HepG2 (cell line): ENCODE measurements at regions not wholly inside any gene's neighbourhood (a gene's known extent, or its start where the extent isn't known, plus 50 kb on each side); places are given as distances from the start of the nearest gene placed in this dataset.

Source experiments
- ATAC-seq: fragments of 200-7000 bp; cut with Tn5 transposase; 3 replicates; pipeline ENCODE4 v1.9.1; 2020; ENCODE audit warnings: mild to moderate bottlenecking, moderate library complexity
- BruUV-seq: library from RNA; stranded (reverse); fragments of 400-500 nt; replicated peaks from 2 replicates; lab custom pipeline; 2021; lab: Mats Ljungman, UMichigan
- CTCF ChIA-PET: fragments of 300-600 bp; formaldehyde crosslinking; extraction: SDS; loops from one replicate; lab custom pipeline; 2021; ENCODE audit warnings: low total read pairs, inconsistent platforms, low intra/inter-chr PET ratio; lab: Yijun Ruan, JAX
- POLR2A ChIA-PET: fragments of 350-600 bp; sonication (Branson Sonifier 250); formaldehyde crosslinking; loops from one replicate; lab custom pipeline; 2020; ENCODE audit warnings: antibody characterized with exemption, inconsistent platforms; lab: Yijun Ruan, JAX
- DNase-seq: peaks from one replicate; pipeline ENCODE4 v3.0.0-alpha.2; 2015; ENCODE audit warnings: low spot score
- FAIRE-seq: peaks from 3 replicates; lab custom pipeline; 2011; peaks lifted over from hg19 to GRCh38; lab: Jason Lieb, UNC
- H2AFZ ChIP-seq: one replicate; pipeline ENCODE4 v1.6.1; 2011; ENCODE audit warnings: low read length, inconsistent platforms
- H3K27ac ChIP-seq: fragments of 300-600 bp; 3 replicates; pipeline ENCODE4 v1.8.0; 2011; ENCODE audit warnings: mixed run types, mild to moderate bottlenecking, mixed read lengths, low read length, inconsistent platforms; ENCODE audit not compliant: insufficient read depth; ENCODE audit errors: extremely low read length
- H3K27me3 ChIP-seq, 2 experiments: fragments of 200-600 bp in 1 of 2; 2 replicates in 1 of 2; 3 replicates in 1 of 2; pipeline versions ENCODE4 v1.6.0 to v1.8.0; 2011; ENCODE audit warnings: low read length in 2 of 2, mild to moderate bottlenecking in 2 of 2, moderate library complexity in 2 of 2, inconsistent platforms in 1 of 2; ENCODE audit not compliant: insufficient read depth in 2 of 2, control insufficient read depth in 1 of 2
- H3K36me3 ChIP-seq, 2 experiments: fragments of 200-600 bp in 1 of 2; replicated peaks in 1 of 2; 2 replicates in 1 of 2; 3 replicates in 1 of 2; pipeline versions ENCODE4 v1.5.1 to v1.8.0; 2011; ENCODE audit warnings: low read length in 2 of 2, inconsistent platforms in 1 of 2; ENCODE audit not compliant: insufficient read depth in 2 of 2, control insufficient read depth in 1 of 2
- H3K4me1 ChIP-seq: 2 replicates; pipeline ENCODE4 v1.5.1; 2012; ENCODE audit warnings: low read length, inconsistent platforms; ENCODE audit not compliant: insufficient read depth
- H3K4me2 ChIP-seq: 2 replicates; pipeline ENCODE4 v1.6.0; 2011; ENCODE audit warnings: low read depth, low read length, inconsistent platforms
- H3K4me3 ChIP-seq, 3 experiments: fragments of 200-600 bp in 1 of 3; sonication (generic), shearing (Covaris generic) in 1 of 3; replicated peaks in 1 of 3; 2 replicates each; pipeline ENCODE4 v1.5.1; 2011 to 2016; ENCODE audit warnings: low read length in 3 of 3, inconsistent platforms in 2 of 3, low read depth in 2 of 3, mild to moderate bottlenecking in 2 of 3, control low read depth in 1 of 3, mixed read lengths in 1 of 3; ENCODE audit not compliant: insufficient read depth in 1 of 3
- H3K79me2 ChIP-seq: one replicate; pipeline ENCODE4 v1.6.1; 2011; ENCODE audit warnings: low read length, inconsistent platforms; ENCODE audit not compliant: insufficient read depth
- H3K9ac ChIP-seq: 2 replicates; pipeline ENCODE4 v1.6.0; 2011; ENCODE audit warnings: mild to moderate bottlenecking, low read depth, low read length, inconsistent platforms; ENCODE audit not compliant: insufficient read depth
- H3K9me3 ChIP-seq: 2 replicates; pipeline ENCODE4 v1.5.1; 2012; ENCODE audit warnings: mild to moderate bottlenecking, low read length
- H4K20me1 ChIP-seq: 2 replicates; pipeline ENCODE4 v1.6.0; 2011; ENCODE audit warnings: inconsistent platforms, mild to moderate bottlenecking, low read length, moderate library complexity; ENCODE audit not compliant: insufficient read depth
- ATF7 ChIP-seq, 2 experiments: fragments of 450-650 bp in 1 of 2; sonication (generic) in 1 of 2; formaldehyde crosslinking in 1 of 2; IDR thresholded peaks; 2 replicates each; pipeline versions ENCODE4 v1.4.0 to v1.6.1; 2016 to 2020; ENCODE audit warnings: antibody characterized with exemption in 1 of 2, mild to moderate bottlenecking in 1 of 2, missing genetic modification reagents in 1 of 2
- CSRNP1 ChIP-seq: sonication (generic); formaldehyde crosslinking; IDR thresholded peaks from 2 replicates; pipeline ENCODE4 v1.8.1; 2023; ENCODE audit warnings: mild to moderate bottlenecking, missing genetic modification reagents
- DPF2 ChIP-seq: sonication (generic); formaldehyde crosslinking; IDR thresholded peaks from 2 replicates; pipeline ENCODE4 v1.4.0; 2020; ENCODE audit warnings: mild to moderate bottlenecking, low read depth, missing genetic modification reagents, borderline replicate concordance
- EP300 ChIP-seq, 3 experiments: sonication (generic) in 1 of 3; formaldehyde crosslinking in 1 of 3; IDR thresholded peaks; 2 replicates each; pipeline versions ENCODE4 v1.5.1 to v1.6.1; 2011 to 2020; ENCODE audit warnings: low read depth in 2 of 3, low read length in 2 of 3, borderline replicate concordance in 1 of 3, improper control_type of control experiment in 1 of 3, mild to moderate bottlenecking in 1 of 3, missing genetic modification reagents in 1 of 3, moderate library complexity in 1 of 3
- HOXA3 ChIP-seq: sonication (generic); formaldehyde crosslinking; IDR thresholded peaks from 2 replicates; pipeline ENCODE4 v1.5.0; 2020; ENCODE audit warnings: missing genetic modification reagents
- MIER3 ChIP-seq: IDR thresholded peaks from 2 replicates; pipeline ENCODE4 v1.6.1; 2016; ENCODE audit warnings: missing compliant biosample characterization, borderline replicate concordance
- MTF2 ChIP-seq: sonication (generic); formaldehyde crosslinking; IDR thresholded peaks from 2 replicates; pipeline ENCODE4 v1.5.0; 2020; ENCODE audit warnings: missing genetic modification reagents, borderline replicate concordance
- NFE2 ChIP-seq: sonication (generic); formaldehyde crosslinking; IDR thresholded peaks from 2 replicates; pipeline ENCODE4 v1.4.0; 2020; ENCODE audit warnings: missing genetic modification reagents
- NFIC ChIP-seq: IDR thresholded peaks from 2 replicates; pipeline ENCODE4 v1.6.1; 2012; ENCODE audit warnings: mild to moderate bottlenecking, low read length, inconsistent platforms
- RBAK ChIP-seq: sonication (generic); formaldehyde crosslinking; IDR thresholded peaks from 2 replicates; pipeline ENCODE4 v1.5.1; 2020; ENCODE audit warnings: mild to moderate bottlenecking, missing genetic modification reagents
- RFX5 ChIP-seq: IDR thresholded peaks from 2 replicates; pipeline ENCODE4 v1.6.1; 2011; ENCODE audit warnings: low read depth, low read length, improper control_type of control experiment
- RXRA ChIP-seq: sonication (generic); formaldehyde crosslinking; IDR thresholded peaks from 2 replicates; pipeline ENCODE4 v1.5.1; 2020; ENCODE audit warnings: missing genetic modification reagents
- SKIL ChIP-seq: sonication (generic); formaldehyde crosslinking; IDR thresholded peaks from 2 replicates; pipeline ENCODE4 v1.8.0; 2022; ENCODE audit warnings: missing genetic modification reagents, mild to moderate bottlenecking, moderate library complexity, borderline replicate concordance
- STAT6 ChIP-seq: sonication (generic); formaldehyde crosslinking; IDR thresholded peaks from 2 replicates; pipeline ENCODE4 v1.4.0; 2020; ENCODE audit warnings: missing genetic modification reagents, mild to moderate bottlenecking, borderline replicate concordance
- ZBTB7A ChIP-seq: sonication (generic); formaldehyde crosslinking; IDR thresholded peaks from 2 replicates; pipeline ENCODE4 v1.8.0; 2022; ENCODE audit warnings: mild to moderate bottlenecking, missing genetic modification reagents
- ZBTB7B ChIP-seq: sonication (generic); formaldehyde crosslinking; IDR thresholded peaks from 2 replicates; pipeline ENCODE4 v1.4.0; 2020; ENCODE audit warnings: missing genetic modification reagents
- ZNF746 ChIP-seq: sonication (generic); formaldehyde crosslinking; IDR thresholded peaks from 2 replicates; pipeline ENCODE4 v1.8.0; 2022; ENCODE audit warnings: mild to moderate bottlenecking, missing genetic modification reagents
- ZNF878 ChIP-seq: sonication (generic); formaldehyde crosslinking; IDR thresholded peaks from 2 replicates; pipeline ENCODE4 v1.8.1; 2023; ENCODE audit warnings: mild to moderate bottlenecking, missing genetic modification reagents, moderate library complexity
- ZNF879 ChIP-seq: sonication (generic); formaldehyde crosslinking; IDR thresholded peaks from 2 replicates; pipeline ENCODE4 v1.8.1; 2023; ENCODE audit warnings: missing genetic modification reagents
- WGBS: methylation state at CpG from one replicate; pipeline ENCODE4 v1.1.6; 2017; ENCODE audit warnings: low lambda C conversion rate; 5-methylcytosine and 5-hydroxymethylcytosine counted together
- in situ Hi-C: cut with HindIII; loops from 2 replicates; pipeline ENCODE4 v1.10.0; 2017; ENCODE audit warnings: low pct_unique_long_range_greater_than_20kb; ENCODE audit not compliant: extremely low pct_ligation_motif_present
- intact Hi-C: fragments of 100-400 bp; cut with micrococcal nuclease; formaldehyde crosslinking; loops from one replicate; pipeline ENCODE4 v1.10.0; 2022; ENCODE audit not compliant: unreplicated experiment

- WGBS, result 46% methylated on average over 7 of the region's 7 CpGs
- in situ Hi-C loops, result no loop called here
- no peak overlapping the region for H3K4me2 ChIP-seq
- H3K27ac ChIP-seq, result no peak overlapping the region
- ChIA-PET CTCF (no interaction called here), POLR2A (no interaction called here)
- FAIRE-seq, result no peak
- intact Hi-C loops, result no loop called here
- H3K4me3 ChIP-seq, result no peak overlapping the region
- no peaks in the 10 kb centered on the region for H3K79me2 ChIP-seq
- TF ChIP-seq EP300 (IDR thresholded peaks at IDR 0.05; ENCODE audit: low read depth in 2 of 2, low read length in 2 of 2) (no peak), EP300 (CRISPR knock-in tag; IDR thresholded peaks at IDR 0.05; ENCODE audit: borderline replicate concordance) (no peak), ATF7 (IDR thresholded peaks at IDR 0.05) (no peak), ATF7 (CRISPR knock-in tag; IDR thresholded peaks at IDR 0.05) (no peak), CSRNP1 (CRISPR knock-in tag) (no peak), NFIC (no peak), MIER3 (CRISPR knock-in tag) (no peak), RXRA (CRISPR knock-in tag) (no peak), STAT6 (CRISPR knock-in tag) (no peak), RBAK (no peak), ZBTB7B (CRISPR knock-in tag) (no peak), DPF2 (no peak), ZNF746 (CRISPR knock-in tag) (no peak), ZNF878 (CRISPR knock-in tag) (no peak), ZNF879 (no peak), RFX5 (no peak), HOXA3 (CRISPR knock-in tag) (no peak), NFE2 (no peak), MTF2 (CRISPR knock-in tag) (no peak), ZBTB7A (CRISPR knock-in tag) (no peak), SKIL (CRISPR knock-in tag) (no peak)
- H3K4me1 ChIP-seq, result no peaks in the 10 kb centered on the region
- no peak for DNase-seq
- no peak overlapping the region for H3K9ac ChIP-seq
- H4K20me1 ChIP-seq, result no peaks in the 10 kb centered on the region
- H2AFZ ChIP-seq, result no peak overlapping the region
- ATAC-seq, result no peak
- no TSS peak for BruUV-seq
- no peaks in the 10 kb centered on the region for H3K9me3 ChIP-seq
- no peaks in the 10 kb centered on the region for H3K36me3 ChIP-seq
- no peaks in the 10 kb centered on the region for H3K27me3 ChIP-seq
Measured at GRCh38 chr5:58317009-58317408, 142.9 kb downstream of the PLK2 start.
